Neural cell (in vitro differentiated cells): ENCODE measurements at regions not wholly inside any gene's neighbourhood (a gene's known extent, or its start where the extent isn't known, plus 50 kb on each side); places are given as distances from the start of the nearest gene placed in this dataset.
A peak's percentile ranks its signal among the peaks of the same experiment; 100 is the strongest.

Source experiments
- H2AFZ ChIP-seq: fragments of 200-600, 300-800 bp; sonication (generic), shearing (Covaris generic); 2 replicates; pipeline ENCODE4 v1.6.0; 2014; ENCODE audit warnings: low read depth, mild to moderate bottlenecking, antibody characterized with exemption, low read length, moderate library complexity
- H3F3A ChIP-seq: fragments of 200-600 bp; shearing (Covaris generic); 2 replicates; pipeline ENCODE4 v1.6.1; 2016; ENCODE audit warnings: mild to moderate bottlenecking, moderate library complexity, mixed read lengths, antibody characterized with exemption, low read length; ENCODE audit not compliant: insufficient read depth, poor library complexity, severe bottlenecking
- H3K27ac ChIP-seq: fragments of 200-600, 300-800 bp; sonication (generic), shearing (Covaris generic); 2 replicates; pipeline ENCODE4 v1.5.1; 2014; ENCODE audit warnings: mild to moderate bottlenecking, low read length, moderate library complexity
- H3K27me3 ChIP-seq: fragments of 300-800, 200-600 bp; sonication (generic), shearing (Covaris generic); 2 replicates; pipeline ENCODE4 v1.6.0; 2014; ENCODE audit warnings: mild to moderate bottlenecking, low read depth, low read length, moderate library complexity; ENCODE audit not compliant: insufficient read depth
- H3K36me3 ChIP-seq: fragments of 300-800, 200-600 bp; sonication (generic), shearing (Covaris generic); 2 replicates; pipeline ENCODE4 v1.5.1; 2014; ENCODE audit warnings: mild to moderate bottlenecking, antibody characterized with exemption, low read length, moderate library complexity; ENCODE audit not compliant: insufficient read depth
- H3K4me2 ChIP-seq: fragments of 300-800, 200-600 bp; sonication (generic), shearing (Covaris generic); 2 replicates; pipeline ENCODE4 v1.6.0; 2014; ENCODE audit warnings: mild to moderate bottlenecking, low read length
- H3K4me3 ChIP-seq: fragments of 300-800, 200-600 bp; sonication (generic), shearing (Covaris generic); 2 replicates; pipeline ENCODE4 v1.5.1; 2014; ENCODE audit warnings: mild to moderate bottlenecking, low read length, moderate library complexity
- H3K79me2 ChIP-seq: fragments of 200-600 bp; shearing (Covaris generic); replicated peaks from 2 replicates; pipeline ENCODE4 v1.6.0; 2014; ENCODE audit warnings: mild to moderate bottlenecking, low read length, moderate library complexity; ENCODE audit not compliant: insufficient read depth
- H3K9ac ChIP-seq: fragments of 300-800, 200-600 bp; sonication (generic), shearing (Covaris generic); 2 replicates; pipeline ENCODE4 v1.6.1; 2016; ENCODE audit warnings: mild to moderate bottlenecking, low read length, mixed read lengths
- H3K9me2 ChIP-seq: fragments of 200-600 bp; shearing (Covaris generic); 2 replicates; pipeline ENCODE4 v1.6.1; 2016; ENCODE audit warnings: mild to moderate bottlenecking, low read length, mixed read lengths; ENCODE audit not compliant: insufficient read depth
- H3K9me3 ChIP-seq: fragments of 200-600, 300-800 bp; sonication (generic), shearing (Covaris generic); 2 replicates; pipeline ENCODE4 v1.6.1; 2016; ENCODE audit warnings: mild to moderate bottlenecking, mixed run types, low read length, moderate library complexity, mixed read lengths
- H4K20me1 ChIP-seq: fragments of 200-600 bp; shearing (Covaris generic); 2 replicates; pipeline ENCODE4 v1.6.1; 2016; ENCODE audit warnings: mild to moderate bottlenecking, mixed run types; ENCODE audit not compliant: insufficient read depth
- EP300 ChIP-seq: fragments of 450-650 bp; conservative IDR thresholded peaks from 2 replicates; pipeline ENCODE4 v1.6.1; 2014; ENCODE audit warnings: antibody characterized with exemption, mild to moderate bottlenecking, moderate library complexity; ENCODE audit not compliant: poor library complexity, severe bottlenecking
- EZH2 ChIP-seq: fragments of 200-600, 300-800 bp; shearing (Covaris generic), sonication (generic); IDR thresholded peaks from 2 replicates; pipeline ENCODE4 v1.6.1; 2014; ENCODE audit warnings: antibody characterized with exemption, low read length, borderline replicate concordance, mild to moderate bottlenecking; ENCODE audit not compliant: insufficient read depth, poor library complexity, severe bottlenecking
- MXI1 ChIP-seq: fragments of 450-650 bp; conservative IDR thresholded peaks from 2 replicates; pipeline ENCODE4 v1.6.1; 2014; ENCODE audit warnings: antibody characterized with exemption, mild to moderate bottlenecking; ENCODE audit not compliant: poor library complexity, severe bottlenecking
- POLR2AphosphoS5 ChIP-seq: IDR thresholded peaks from 2 replicates; pipeline ENCODE4 v1.6.1; 2012
- RAD21 ChIP-seq: fragments of 450-650 bp; conservative IDR thresholded peaks from 2 replicates; pipeline ENCODE4 v1.6.1; 2014; ENCODE audit warnings: antibody characterized with exemption, mild to moderate bottlenecking, moderate library complexity
- SMC3 ChIP-seq: fragments of 450-650 bp; conservative IDR thresholded peaks from 2 replicates; pipeline ENCODE4 v1.6.1; 2014; ENCODE audit warnings: antibody characterized with exemption, mild to moderate bottlenecking, moderate library complexity; ENCODE audit not compliant: poor library complexity
- TAF1 ChIP-seq: IDR thresholded peaks from 2 replicates; pipeline ENCODE4 v1.6.1; 2012; ENCODE audit warnings: low read depth
- TF ChIP-seq, protein P1 (sequence below): IDR thresholded peaks from 2 replicates; pipeline ENCODE4 v1.6.1; 2012; ENCODE audit warnings: borderline replicate concordance
- TF ChIP-seq, protein P2 (sequence below): fragments of 450-650 bp; IDR thresholded peaks from 2 replicates; pipeline ENCODE4 v1.5.1; 2014; ENCODE audit warnings: antibody characterized with exemption, mild to moderate bottlenecking, moderate library complexity; ENCODE audit not compliant: poor library complexity, severe bottlenecking

DNA sequence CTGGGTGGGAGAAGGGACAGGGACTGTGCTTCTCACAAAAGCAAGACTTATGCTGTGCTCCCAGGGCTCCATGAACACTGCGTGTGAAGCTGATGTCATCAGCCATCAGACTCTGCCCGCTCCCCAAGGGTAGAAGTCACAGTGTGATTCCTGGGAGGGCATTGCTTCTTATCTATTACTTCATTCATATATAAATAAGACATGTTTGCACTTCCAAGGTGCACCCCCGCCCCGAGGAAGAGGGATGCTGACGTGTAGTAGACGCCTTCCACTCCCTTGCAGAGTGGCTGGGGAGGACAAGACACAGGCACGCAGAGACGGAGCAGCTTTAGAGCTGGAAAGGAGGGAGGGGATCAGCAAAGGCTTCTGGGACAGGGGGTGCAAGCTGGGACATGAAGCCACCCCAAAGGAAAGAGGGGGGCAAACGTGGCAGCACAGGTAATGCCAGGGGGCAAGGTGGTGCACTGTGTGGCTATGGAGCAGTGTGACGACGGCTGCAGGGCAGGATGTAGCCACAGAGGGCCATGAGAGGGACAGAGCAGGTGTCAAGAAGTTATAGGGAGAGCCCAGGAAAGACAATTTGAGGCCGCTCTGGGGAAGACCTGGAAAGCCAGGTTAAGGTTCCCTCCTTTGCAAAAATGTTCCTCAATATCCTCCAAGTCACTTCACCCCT is 558.5 kb downstream of the MN1 start:
- H2AFZ ChIP-seq = no peak overlapping the region
- H3K4me3 ChIP-seq = no peak overlapping the region
- no peaks in the 10 kb centered on the region for H3K79me2 ChIP-seq
- no peaks in the 10 kb centered on the region for H3F3A ChIP-seq
- H3K27ac ChIP-seq = peak overlapping the region; percentile 7
- H3K4me2 ChIP-seq = no peak overlapping the region
- no peaks in the 10 kb centered on the region for H3K9me3 ChIP-seq
- H3K9me2 ChIP-seq = no peaks in the 10 kb centered on the region
- no peaks in the 10 kb centered on the region for H3K27me3 ChIP-seq
- TF ChIP-seq MXI1 = no peak
- TF ChIP-seq POLR2AphosphoS5 = peak; percentile 20
- no peak overlapping the region for H3K9ac ChIP-seq
- no peaks in the 10 kb centered on the region for H3K36me3 ChIP-seq
- H4K20me1 ChIP-seq = no peaks in the 10 kb centered on the region

DNA sequence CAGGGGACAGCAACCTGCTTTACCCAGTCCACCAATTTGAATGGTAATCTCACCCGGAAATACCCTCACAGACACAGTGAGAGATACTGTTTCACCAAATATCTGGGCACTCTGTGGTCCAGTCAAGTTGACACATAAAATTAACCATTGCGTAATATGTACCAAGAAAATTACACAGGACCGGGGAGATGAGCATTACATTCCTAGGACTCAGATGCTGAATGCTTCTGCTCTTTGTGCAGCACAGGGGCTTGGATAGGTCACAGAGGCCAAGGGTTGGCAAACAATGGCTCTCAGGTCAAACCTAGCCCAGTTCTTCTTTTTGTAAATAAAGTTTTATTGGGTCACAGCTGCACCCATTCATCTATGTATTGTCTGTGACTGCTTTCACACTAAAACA is 557.2 kb downstream of the MN1 start:
- Histone ChIP-seq H3K36me3 (no peaks in the 10 kb centered on the region), H3K9me3 (no peaks in the 10 kb centered on the region), H3K27ac (no peak overlapping the region), H3K9ac (no peak overlapping the region), H3K27me3 (no peaks in the 10 kb centered on the region), H3K4me3 (no peak overlapping the region), H3K4me2 (no peak overlapping the region), H2AFZ (no peak overlapping the region), H3F3A (no peaks in the 10 kb centered on the region), H3K9me2 (no peaks in the 10 kb centered on the region), H3K79me2 (no peaks in the 10 kb centered on the region), H4K20me1 (no peaks in the 10 kb centered on the region)
- no peak for TF ChIP-seq POLR2AphosphoS5

DNA sequence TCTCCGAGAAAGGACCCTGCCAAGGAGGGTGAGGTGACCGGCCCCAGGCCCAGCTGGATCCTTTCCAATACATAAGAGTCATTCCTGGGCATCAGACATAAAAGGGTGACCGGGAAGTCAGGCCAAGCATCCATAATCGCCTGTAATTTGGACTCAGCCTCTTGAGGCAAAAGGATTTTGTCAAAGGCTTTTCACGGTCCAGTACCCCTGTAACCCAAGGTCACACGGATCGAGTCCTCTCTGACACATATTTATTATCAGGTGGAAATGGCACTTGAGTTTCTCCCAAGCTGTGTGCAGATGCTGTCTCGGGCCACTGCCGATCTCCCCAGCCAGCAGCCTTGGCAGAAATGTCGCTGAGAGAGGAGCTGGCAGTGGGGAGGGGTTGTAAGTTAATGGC is 556.5 kb downstream of the MN1 start:
- Histone ChIP-seq H3K36me3 (no peaks in the 10 kb centered on the region), H3K4me2 (no peak overlapping the region), H3K4me3 (no peak overlapping the region), H3K9me3 (no peaks in the 10 kb centered on the region), H3K79me2 (no peaks in the 10 kb centered on the region), H2AFZ (no peak overlapping the region), H3K9ac (no peak overlapping the region), H3F3A (no peaks in the 10 kb centered on the region), H3K27ac (no peak overlapping the region), H3K27me3 (no peaks in the 10 kb centered on the region), H4K20me1 (no peaks in the 10 kb centered on the region), H3K9me2 (no peaks in the 10 kb centered on the region)
- TF ChIP-seq RAD21 (no peak), EP300 (no peak), MXI1 (no peak), TAF1 (no peak), EZH2 (no peak), POLR2AphosphoS5 (no peak), SMC3 (no peak)
- TF ChIP-seq, protein P1, sequence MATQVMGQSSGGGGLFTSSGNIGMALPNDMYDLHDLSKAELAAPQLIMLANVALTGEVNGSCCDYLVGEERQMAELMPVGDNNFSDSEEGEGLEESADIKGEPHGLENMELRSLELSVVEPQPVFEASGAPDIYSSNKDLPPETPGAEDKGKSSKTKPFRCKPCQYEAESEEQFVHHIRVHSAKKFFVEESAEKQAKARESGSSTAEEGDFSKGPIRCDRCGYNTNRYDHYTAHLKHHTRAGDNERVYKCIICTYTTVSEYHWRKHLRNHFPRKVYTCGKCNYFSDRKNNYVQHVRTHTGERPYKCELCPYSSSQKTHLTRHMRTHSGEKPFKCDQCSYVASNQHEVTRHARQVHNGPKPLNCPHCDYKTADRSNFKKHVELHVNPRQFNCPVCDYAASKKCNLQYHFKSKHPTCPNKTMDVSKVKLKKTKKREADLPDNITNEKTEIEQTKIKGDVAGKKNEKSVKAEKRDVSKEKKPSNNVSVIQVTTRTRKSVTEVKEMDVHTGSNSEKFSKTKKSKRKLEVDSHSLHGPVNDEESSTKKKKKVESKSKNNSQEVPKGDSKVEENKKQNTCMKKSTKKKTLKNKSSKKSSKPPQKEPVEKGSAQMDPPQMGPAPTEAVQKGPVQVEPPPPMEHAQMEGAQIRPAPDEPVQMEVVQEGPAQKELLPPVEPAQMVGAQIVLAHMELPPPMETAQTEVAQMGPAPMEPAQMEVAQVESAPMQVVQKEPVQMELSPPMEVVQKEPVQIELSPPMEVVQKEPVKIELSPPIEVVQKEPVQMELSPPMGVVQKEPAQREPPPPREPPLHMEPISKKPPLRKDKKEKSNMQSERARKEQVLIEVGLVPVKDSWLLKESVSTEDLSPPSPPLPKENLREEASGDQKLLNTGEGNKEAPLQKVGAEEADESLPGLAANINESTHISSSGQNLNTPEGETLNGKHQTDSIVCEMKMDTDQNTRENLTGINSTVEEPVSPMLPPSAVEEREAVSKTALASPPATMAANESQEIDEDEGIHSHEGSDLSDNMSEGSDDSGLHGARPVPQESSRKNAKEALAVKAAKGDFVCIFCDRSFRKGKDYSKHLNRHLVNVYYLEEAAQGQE = no peak
- TF ChIP-seq, protein P2, sequence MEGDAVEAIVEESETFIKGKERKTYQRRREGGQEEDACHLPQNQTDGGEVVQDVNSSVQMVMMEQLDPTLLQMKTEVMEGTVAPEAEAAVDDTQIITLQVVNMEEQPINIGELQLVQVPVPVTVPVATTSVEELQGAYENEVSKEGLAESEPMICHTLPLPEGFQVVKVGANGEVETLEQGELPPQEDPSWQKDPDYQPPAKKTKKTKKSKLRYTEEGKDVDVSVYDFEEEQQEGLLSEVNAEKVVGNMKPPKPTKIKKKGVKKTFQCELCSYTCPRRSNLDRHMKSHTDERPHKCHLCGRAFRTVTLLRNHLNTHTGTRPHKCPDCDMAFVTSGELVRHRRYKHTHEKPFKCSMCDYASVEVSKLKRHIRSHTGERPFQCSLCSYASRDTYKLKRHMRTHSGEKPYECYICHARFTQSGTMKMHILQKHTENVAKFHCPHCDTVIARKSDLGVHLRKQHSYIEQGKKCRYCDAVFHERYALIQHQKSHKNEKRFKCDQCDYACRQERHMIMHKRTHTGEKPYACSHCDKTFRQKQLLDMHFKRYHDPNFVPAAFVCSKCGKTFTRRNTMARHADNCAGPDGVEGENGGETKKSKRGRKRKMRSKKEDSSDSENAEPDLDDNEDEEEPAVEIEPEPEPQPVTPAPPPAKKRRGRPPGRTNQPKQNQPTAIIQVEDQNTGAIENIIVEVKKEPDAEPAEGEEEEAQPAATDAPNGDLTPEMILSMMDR = no peak
